COLO829 (cell line): ENCODE measurements at regions not wholly inside any gene's neighbourhood (a gene's known extent, or its start where the extent isn't known, plus 50 kb on each side); places are given as distances from the start of the nearest gene placed in this dataset.
"Not testable (repeated sequence)": the region's sequence is repeated elsewhere in the genome, so short reads cannot be mapped to it uniquely, and the experiment has no call there.

Experiments used
- DNase-seq: peaks from one replicate; pipeline ENCODE4 v3.0.0; 2012; ENCODE audit warnings: low spot score

DNA sequence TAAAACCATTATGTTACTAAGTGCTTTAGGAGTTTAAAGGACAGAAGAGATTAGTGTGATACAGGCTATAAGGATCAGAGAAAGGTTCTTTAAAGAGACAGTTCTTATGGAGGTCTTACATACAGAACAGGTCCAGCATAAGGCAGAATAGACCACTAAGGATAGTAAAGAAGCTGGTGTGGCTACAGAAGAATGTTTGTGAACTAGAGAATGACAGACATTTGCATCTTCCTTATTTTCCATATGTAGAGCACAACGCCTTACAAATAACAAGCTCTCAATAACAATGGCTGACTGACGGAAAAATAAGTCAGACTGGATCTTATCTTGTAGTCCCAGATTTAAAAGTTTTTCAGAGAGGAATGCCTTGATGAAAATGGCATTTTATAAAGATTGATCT lies 95.6 kb upstream of the NOTCH2NLA start:
- not testable (repeated sequence) for DNase-seq

DNA sequence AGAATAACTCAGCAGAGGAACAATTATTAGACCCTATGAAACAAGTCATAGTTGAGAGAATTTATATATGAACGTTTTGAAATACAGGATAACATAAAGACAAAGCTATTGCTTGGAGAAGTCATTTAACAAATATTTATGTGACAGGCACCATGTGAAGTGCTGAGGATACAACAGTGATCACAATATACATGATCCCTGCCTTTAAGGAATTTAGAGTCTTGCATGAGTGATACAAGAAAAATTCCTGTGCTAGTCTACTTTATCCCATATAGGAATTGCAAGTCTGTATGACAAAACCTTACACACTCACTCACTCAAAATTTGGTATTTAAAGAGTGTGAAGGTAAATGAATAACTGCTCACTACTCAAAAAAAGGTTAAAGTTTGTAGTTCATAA lies 94.5 kb upstream of the NOTCH2NLA start:
- not testable (repeated sequence) for DNase-seq

DNA sequence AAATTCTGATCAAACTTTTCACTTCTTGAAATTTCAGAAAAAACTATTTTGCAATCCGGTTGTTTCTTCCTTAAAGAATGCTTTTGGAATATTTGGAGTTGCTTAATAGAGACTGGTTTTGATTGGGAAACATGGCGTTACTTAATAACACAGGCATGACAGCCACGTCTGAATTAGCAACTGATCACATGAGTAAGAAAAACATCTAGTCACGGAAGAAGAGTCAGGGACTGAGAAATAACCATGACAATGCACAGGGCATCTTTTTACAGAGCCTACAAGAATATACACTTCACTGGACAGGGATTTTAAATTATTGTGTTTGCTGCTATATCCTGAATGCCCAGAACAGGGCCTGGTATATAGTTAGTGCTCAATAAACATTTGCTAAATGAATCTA lies 94.1 kb upstream of the NOTCH2NLA start:
- not testable (repeated sequence) for DNase-seq

DNA sequence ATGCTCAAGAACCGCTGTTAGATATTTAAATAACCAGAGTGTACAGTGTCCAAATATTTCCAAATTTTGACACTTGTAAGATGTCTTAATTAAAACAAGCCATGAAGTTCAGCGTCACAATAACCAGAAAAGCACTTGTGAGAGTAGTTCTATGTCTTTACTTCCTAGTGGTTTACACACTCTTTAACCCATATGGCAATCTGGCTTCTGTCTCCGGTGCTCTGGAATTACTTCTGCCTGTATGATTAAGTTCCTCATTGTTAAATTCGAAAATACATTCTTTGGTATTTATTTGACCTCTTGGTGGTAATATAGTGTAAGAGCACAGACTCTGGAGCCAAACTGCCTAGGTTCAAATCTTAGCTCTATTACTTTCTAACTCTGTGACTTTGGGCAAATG lies 89.9 kb upstream of the NOTCH2NLA start:
- not testable (repeated sequence) for DNase-seq

DNA sequence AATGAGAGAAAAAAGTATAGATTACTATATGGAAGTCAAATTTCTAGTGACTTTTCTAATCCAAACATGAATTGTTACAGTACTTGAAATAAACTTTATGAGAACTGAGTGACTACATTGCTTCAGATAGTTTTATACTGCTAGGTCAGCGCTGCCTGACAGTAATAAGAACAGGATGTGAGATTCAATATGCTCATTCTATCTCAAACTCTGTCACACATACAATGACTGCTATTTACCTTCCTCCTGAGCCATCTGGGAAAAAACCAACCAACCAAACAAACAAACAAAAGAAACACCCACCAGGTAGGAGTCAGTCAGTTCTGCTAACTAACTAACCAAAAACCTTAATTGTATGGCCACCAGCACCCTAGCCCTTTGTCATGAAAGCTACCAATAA lies 89.0 kb upstream of the NOTCH2NLA start:
- DNase-seq = not testable (repeated sequence)

DNA sequence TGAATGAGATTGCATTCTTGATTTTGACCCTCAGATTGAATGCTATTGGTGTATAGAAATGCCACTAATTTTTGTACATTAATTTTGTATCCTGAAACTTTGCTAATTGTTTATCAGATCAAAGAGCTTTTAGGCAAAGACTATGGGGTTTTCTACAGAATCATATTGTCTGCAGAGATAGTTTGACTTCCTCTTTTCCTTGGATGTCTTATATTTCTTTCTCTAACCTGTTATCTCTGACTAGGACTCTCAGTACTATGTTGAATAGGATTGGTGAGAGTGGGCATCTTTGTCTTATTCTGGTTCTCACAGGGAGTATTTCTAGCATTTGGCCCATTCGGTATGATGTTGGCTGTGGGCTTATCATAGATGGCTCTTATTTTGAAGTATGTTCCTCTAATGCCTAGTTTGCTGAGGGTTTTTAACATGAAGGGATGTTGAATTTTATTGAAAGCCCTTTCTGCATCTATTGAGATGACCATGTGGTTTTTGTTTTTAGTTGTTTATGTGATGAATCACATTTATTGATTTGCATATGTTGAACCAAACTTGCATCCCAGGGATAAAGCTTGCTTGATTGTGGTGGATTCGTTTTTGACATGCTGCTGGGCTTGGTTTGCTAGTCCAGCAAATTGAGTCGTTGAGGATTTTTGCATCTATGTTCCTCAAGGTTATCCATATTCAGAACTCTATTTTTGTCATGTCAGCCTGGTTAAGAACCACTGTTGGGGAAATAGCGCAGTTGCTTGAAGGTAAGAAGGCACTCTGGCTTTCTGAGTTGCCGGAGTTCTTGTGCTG lies 85.8 kb upstream of the NOTCH2NLA start:
- DNase-seq = not testable (repeated sequence)

DNA sequence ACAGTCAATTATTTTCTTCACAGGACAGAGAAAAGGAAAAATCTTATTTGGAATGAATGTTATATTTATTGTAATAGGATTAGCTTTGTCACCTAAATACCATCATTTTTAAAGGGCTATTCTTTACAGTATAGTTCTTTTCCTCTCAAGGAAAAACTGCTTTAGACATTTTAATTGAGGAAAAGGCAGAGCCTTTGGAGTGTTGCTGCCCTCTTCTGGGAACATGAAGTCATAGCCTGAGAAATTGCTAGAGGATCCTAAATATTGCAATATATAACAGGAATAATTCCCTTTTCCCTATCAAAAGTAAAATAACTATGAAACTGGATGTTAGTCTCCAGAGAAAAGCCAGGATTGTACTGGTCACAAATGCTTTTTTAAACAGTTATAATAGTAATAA lies 81.8 kb upstream of the NOTCH2NLA start:
- not testable (repeated sequence) for DNase-seq

DNA sequence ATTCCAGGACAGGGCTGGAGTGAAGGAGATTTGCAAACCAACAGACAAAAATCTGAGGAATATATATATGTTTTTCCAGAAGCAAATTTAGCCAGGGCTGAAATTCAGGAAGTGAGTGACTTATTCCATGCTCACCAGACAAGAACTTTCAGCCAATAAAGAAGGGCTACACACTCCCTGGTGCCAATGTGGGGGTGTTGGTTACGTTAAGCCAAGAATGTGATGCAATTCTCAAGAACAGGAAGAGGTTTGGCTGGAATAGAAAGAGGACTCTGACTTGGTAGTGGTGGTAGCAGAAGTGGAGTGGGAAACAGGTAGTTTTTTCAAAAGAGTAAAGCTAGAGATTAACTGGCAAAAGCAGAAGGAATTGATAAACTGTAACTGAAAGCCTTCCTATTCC lies 80.6 kb upstream of the NOTCH2NLA start:
- DNase-seq = not testable (repeated sequence)

DNA sequence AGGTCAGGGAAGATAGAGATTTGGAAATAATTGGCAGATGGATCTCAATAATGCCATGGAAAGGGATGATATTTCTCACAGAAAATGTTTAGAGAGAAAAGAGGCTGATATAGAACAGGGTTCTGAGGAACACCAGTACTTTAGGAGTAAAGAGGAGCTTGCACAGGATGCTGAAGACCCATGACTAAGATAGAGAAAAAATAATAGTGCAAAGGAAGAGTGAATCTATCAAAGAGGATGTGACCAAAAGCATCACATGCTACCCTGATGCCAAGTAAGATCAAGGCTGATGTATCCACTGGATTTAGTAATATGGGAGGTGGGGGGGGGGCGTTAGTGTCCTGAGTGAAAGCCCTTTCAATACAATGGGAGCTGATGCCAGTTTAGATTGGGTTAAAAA lies 80.1 kb upstream of the NOTCH2NLA start:
- not testable (repeated sequence) for DNase-seq

DNA sequence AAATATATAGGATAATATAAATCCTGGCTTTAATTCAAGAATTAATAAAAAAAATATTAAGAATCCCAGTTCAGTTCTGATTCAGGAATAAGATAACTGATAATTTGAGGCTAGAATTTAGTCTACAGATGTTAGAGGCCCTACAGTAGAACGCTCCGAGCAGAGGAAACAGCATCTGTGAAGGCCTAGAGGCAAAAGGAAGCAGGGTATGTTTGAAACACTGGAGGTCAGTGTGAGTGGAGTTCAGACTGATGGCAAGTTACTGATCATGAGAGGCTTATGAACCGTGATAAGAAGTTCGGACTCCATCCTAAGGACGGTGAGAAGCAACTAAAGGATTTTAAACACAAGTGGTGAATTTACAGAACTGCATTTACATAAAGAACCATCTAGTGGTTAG lies 79.3 kb upstream of the NOTCH2NLA start:
- not testable (repeated sequence) for DNase-seq

DNA sequence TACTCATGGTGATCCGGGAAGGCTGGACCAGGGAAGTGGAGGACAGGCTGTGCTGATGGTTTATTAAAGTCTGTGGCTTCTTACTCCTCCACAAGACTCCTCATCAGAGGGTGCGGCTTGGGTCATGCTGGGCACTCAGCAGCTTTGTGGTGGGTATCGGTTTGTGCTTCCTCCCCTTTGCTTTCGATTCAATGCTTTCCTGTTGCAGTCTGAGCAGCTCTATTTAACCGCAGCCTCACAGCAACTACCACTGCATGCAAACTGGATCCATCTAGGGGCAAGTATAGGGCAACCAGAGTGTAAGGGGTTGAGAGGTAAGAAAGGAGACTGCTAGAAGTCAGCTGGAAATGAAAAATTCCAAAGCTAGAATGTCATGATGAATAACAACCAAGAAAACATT lies 78.8 kb upstream of the NOTCH2NLA start:
- DNase-seq = not testable (repeated sequence)

DNA sequence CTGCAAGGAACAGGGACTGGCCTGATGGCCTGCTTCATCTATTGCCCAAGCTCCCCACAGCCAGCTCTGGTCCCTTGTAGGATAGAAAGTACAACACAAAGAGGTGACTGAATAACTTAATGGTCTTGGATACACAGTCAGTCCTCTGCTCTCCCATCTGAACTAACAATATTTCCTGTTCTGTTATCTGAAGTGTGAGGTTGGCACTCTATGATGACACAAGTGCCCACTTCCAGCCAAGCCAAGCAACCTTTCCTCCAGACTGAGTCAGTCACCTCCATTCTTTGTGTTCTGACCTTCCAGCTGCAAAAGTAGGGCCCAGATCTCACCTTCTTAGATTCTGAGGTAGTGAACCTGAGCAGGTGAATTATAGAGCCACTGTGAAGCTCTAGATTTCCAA lies 77.8 kb upstream of the NOTCH2NLA start:
- DNase-seq = not testable (repeated sequence)

DNA sequence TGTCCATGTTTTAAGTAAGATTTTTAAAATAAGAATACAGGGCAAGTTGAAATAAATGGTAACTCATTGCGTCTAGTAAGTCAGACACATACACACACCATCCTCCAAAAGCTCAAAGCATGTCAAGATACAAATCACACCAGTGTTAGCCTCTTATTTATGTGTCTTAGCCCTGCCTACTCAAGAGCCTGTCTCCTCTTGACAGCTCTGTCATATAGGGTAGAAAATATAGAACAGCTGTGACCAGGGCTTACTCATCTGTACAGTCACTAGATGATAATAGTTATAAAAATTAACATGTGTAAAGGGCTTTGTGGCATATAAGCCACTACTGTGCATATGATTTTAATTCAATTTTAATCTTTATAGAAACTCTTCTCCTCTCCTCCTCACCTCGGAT lies 76.6 kb upstream of the NOTCH2NLA start:
- not testable (repeated sequence) for DNase-seq

DNA sequence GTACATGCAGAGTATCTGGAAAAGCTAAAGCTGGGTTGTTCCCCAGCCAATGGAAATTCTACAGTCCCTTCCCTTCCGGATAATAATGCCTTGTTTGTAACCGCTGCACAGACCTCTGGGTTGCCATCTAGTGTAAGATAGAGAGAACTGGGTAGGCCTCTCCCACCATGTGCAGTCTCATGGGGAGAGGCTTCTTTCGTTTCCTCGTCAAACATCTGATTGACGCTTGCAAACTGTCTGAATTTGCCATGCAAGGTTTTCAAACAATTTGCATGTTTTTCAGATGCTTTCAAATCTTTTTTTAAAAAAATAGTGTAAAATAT lies 69.7 kb upstream of the NOTCH2NLA start:
- DNase-seq = not testable (repeated sequence)

DNA sequence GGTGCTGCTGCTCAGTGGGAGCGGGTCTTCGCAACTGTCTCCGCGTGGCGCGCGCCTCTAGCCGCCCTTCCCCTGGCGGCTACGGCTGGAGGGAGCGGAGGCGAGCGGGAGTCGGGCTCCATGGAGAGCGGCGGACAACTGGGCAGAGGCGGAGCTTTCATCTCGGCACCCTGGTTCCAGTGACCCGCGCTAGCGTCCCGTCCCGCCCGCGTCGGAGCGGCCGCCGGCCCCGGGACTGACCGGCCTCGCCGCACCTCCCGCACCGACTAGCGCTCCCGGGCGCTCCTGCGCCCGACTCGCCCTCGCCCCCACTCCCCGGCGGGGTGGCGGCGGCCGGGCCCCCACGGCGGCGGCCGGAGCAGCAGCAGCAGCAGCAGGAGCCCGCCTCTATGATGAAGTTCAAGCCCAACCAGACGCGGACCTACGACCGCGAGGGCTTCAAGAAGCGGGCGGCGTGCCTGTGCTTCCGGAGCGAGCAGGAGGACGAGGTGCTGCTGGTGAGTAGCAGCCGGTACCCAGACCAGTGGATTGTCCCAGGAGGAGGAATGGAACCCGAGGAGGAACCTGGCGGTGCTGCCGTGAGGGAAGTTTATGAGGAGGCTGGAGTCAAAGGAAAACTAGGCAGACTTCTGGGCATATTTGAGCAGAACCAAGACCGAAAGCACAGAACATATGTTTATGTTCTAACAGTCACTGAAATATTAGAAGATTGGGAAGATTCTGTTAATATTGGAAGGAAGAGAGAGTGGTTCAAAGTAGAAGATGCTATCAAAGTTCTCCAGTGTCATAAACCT lies 69.2 kb upstream of the NOTCH2NLA start:
- not testable (repeated sequence) for DNase-seq

DNA sequence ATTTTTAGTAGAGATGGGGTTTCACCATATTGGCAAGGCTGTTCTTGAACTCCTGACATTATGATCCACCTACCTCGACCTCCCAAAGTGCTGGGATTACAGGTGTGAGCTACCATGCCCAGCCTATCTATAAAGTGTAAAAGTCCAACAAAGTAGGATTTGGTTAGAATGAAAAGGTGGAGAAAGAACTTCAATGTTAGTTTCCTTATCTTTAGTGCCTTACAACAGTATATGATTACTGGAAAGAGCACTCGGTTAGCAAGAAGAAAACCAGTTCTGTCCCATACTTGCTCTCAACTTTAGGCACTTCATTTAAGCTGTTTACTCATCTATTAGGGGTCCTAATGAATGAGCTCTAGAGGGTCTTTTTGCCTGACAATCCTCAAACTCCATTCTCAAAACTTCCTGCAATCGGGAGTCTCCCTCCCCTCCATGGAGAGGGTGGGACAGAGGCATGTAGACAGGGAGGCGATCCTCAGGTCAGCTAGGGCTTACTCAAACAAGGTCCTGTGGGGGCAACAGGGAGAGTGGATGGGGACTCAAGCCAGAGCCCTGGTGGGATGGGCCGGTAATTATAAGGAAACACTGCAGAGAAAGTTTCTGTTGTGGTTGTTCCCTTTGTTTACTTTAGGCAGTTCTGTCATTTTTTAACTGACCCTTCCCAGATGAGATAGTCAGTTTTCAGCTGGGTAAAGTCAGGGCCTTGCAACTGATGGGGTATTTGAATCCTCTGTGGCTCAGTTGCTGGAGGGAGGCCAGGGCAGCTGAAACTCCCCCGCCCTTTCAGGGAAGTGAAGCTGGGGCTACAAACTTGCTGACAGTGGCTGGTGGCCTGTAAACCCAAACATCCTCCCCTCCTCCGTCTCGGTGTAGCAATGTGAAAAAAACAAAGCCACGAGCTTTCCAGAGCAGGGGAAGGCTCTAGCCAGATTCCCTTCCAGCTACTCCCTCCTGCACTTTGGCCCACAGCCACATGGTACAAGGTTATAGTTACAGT lies 64.4 kb upstream of the NOTCH2NLA start:
- DNase-seq = not testable (repeated sequence)

DNA sequence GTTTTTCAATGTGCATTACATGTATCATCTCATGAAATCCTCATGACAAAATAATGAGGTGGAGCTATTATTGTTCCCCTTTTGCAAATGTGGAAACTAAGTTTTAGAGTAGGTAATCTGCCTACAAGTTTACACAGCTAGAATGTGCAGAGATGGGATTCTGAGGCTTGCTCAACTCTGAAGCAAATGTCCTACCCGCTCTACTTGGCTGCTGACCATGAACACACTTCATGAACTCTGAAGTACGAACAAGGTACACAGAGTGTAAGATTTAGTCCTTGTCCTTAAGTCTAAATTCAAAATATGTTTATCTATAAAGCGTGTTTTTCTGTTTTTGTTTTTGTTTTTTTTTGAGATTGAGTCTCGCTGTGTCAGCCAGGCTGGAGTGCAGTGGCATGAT lies 63.6 kb upstream of the NOTCH2NLA start:
- not testable (repeated sequence) for DNase-seq

DNA sequence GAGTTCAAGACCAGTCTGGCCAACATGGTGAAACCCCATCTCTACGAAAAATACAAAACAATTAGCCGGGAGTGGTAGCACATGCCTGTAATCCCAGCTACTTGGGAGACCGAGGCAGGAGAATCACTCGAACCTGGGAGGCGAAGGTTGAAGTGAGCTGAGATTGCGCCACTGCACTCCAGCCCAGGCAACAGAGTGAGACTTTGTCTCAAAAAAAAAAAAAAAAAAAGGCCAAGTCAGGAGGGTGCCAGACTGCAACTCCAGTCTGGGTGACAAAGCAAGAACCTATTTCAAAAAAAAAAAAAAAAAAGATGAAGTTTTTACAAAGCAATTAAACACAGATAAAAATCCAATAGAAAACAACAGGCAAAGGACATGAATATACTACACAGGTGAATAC lies 59.1 kb upstream of the NOTCH2NLA start:
- not testable (repeated sequence) for DNase-seq

DNA sequence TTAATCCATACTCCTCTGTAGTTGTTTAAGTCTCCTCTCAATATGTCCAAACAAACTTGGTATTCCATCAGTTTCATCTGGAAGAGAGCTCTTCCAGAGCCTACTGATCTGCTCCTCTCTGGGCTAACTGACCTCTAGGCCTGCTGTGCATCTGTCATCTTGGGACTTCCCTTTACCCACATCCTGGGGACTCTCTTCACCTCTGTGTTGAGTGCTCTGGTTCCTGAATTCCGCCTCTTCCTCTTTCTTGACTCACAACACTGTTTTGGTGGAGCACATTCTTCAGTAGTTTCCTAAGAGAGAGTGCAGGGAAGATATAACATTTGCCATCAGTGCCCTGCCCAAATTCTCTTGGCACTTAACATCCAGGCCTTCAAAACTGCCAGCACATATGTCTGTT lies 55.9 kb upstream of the NOTCH2NLA start:
- not testable (repeated sequence) for DNase-seq

DNA sequence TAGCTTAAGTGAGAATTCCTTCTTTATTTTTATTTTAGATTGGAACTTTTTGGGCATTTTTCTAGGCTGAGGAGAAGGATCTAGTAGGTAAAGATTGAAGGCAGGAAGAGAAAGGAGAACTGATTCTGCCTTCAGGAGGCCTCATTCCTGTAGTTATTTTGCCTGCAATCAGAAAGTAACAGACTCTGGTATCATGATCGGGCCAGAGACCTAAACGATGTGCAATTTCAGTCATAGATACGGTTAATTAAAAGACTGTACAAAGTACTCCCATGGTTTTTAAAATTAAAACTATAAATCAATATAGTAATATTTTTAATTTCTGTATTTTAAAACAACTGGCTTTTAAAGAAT lies 54.7 kb upstream of the NOTCH2NLA start:
- DNase-seq = not testable (repeated sequence)

DNA sequence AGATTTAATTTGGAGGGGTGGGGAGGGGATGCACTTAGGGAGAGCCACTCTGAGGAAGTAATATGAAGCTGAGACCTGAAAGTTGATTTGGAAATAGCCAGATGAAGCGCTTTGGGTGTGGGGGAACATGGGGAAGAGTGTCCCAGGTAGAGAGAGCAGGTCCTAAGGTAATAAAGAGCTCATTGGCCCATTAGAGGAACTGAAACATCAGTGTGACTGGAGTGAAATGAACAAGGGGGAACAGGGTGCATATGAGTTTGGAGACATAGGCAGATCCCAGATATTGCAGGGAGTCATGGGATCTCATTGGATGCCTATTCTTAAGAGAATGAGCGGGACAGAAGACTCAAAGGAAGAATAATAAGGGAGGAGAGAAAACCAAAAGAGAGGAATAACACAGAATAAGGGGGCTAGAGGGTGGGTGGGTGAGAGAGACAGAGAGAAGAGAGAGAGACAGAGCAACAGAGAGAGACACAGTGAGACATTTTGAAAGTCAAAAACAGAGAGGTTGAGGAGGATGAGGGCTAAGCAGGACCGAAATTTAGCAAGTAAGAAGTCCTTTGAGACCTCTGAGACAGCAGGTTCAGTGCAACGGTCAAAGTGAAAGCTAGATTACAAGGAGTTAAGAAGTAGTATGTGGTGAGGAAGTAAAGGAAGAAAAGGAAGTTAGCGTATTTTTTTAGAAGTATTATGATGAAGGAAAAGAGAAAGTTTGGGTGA lies 54.1 kb upstream of the NOTCH2NLA start:
- not testable (repeated sequence) for DNase-seq
